ENCODE measurements at regions not wholly inside any gene's neighbourhood (a gene's known extent, or its start where the extent isn't known, plus 50 kb on each side); places are given as distances from the start of the nearest gene placed in this dataset.

DNA sequence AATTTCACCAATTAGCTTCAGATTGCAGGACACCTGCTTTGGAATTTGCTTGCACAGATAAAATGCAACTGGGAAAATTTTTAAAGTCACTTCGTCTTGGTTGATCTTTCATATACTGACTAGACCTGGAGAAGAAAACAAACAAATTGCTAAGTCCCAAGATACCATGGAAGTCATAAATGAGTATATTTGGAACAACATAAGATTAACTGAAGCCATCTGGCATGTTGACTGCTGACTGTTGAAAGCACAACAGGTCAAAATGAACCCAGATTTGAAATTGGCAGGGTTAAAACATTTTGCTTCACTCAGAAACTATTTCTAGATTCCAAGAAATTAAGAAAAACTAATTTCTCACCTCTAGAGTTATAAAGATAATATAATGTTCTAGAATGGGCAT is 470.7 kb downstream of the LPIN1 start:
- TF ChIP-seq, protein P1, sequence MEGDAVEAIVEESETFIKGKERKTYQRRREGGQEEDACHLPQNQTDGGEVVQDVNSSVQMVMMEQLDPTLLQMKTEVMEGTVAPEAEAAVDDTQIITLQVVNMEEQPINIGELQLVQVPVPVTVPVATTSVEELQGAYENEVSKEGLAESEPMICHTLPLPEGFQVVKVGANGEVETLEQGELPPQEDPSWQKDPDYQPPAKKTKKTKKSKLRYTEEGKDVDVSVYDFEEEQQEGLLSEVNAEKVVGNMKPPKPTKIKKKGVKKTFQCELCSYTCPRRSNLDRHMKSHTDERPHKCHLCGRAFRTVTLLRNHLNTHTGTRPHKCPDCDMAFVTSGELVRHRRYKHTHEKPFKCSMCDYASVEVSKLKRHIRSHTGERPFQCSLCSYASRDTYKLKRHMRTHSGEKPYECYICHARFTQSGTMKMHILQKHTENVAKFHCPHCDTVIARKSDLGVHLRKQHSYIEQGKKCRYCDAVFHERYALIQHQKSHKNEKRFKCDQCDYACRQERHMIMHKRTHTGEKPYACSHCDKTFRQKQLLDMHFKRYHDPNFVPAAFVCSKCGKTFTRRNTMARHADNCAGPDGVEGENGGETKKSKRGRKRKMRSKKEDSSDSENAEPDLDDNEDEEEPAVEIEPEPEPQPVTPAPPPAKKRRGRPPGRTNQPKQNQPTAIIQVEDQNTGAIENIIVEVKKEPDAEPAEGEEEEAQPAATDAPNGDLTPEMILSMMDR (IDR thresholded peaks at IDR 0.05; ENCODE audit: low read depth, low read length), result no peak
- no peak overlapping the region for H3K4me3 ChIP-seq (replicated peaks in 1 of 2; ENCODE audit: low read depth in 2 of 2, low read length in 2 of 2)
- no peak for DNase-seq (ENCODE audit: low read depth in 2 of 2)

DNA sequence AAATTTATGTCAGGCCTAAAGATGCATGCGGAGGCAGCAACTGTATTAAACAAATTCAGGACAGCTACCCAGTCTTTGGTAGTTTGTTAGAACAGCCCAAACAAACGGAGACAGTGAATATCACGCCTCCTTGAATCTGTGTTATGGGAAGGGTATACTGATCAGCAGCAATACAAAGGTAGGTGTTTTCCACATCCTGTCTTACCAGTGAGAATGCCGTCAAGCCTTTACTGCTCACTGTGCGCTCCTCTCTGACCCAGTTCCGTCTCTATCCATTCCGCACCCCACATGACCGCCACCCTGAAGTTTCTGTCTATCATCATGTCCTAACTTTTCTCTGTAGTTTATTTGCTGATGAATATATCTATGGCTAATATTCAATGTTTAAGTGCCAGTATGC is 473.3 kb downstream of the LPIN1 start:
- H3K4me3 ChIP-seq (replicated peaks in 1 of 2; ENCODE audit: low read depth in 2 of 2, low read length in 2 of 2), result no peak overlapping the region
- no peak for DNase-seq (ENCODE audit: low read depth in 2 of 2)
- TF ChIP-seq, protein P1 (IDR thresholded peaks at IDR 0.05; ENCODE audit: low read depth, low read length), result no peak

DNA sequence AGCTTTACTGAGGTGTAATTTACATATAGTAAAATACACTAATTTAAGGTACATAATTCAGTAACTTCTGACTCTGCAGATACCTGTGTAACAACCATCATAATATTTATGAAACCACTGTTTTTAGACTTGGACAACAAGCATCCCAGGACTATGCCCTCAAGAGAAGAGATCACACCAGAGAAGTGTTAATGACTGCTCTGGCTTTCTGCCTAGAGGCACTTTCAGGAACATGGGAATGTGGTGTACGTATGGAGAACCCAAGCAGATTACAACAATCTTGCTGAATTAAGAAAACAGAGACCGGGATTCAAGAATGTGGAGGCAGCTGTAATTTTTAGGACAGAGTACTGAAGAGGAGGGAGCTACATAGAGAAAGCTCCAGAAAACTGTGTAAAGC is 475.2 kb downstream of the LPIN1 start:
- DNase-seq (ENCODE audit: low read depth in 2 of 2), result peak in 1 of 2 donors; percentile 32
- H3K4me3 ChIP-seq (replicated peaks in 1 of 2; ENCODE audit: low read depth in 2 of 2, low read length in 2 of 2), result no peak overlapping the region
- TF ChIP-seq, protein P1 (IDR thresholded peaks at IDR 0.05; ENCODE audit: low read depth, low read length), result no peak

DNA sequence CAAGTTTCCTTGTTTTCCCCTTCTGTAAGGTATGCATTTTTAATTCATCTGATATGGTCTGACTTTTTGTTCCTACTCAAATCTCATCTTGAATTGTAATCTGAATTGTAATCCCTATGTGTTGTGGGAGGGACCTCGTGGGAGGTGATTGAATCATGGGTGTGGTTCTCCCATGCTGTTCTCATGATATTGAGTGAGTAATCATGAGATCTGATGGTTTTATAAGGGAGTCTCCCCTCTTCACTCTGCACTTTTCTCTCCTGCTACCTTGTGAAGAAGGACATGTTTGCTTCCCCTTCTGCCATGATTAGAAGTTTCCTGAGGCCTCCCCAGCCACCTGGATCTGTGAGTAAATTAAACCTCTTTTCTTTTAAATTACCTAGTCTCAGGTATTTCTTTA is 476.1 kb downstream of the LPIN1 start:
- DNase-seq (ENCODE audit: low read depth in 2 of 2), result peak in 1 of 2 donors; percentile 31
- TF ChIP-seq, protein P1 (IDR thresholded peaks at IDR 0.05; ENCODE audit: low read depth, low read length), result no peak
- H3K4me3 ChIP-seq (replicated peaks in 1 of 2; ENCODE audit: low read depth in 2 of 2, low read length in 2 of 2), result no peak overlapping the region

DNA sequence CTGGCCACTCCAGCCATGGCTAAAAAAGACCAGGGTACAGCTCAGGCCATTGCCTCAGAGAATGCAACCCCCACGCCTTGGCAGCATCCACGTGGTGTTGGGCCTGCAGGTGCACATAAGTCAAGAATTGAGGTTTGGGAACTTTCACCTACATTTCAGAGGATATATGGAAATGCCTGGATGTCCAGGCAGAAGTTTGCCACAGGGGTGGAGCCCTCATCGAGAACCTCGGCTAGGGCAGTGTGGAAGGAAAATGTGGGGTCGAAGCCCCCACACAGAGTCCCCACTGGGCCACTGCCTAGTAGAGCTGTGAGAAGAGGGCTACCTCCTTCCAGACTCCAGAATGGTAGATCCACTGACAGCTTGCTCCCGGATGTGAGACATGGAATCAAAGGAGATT is 477.3 kb downstream of the LPIN1 start:
- TF ChIP-seq, protein P1 (IDR thresholded peaks at IDR 0.05; ENCODE audit: low read depth, low read length), result no peak
- DNase-seq (ENCODE audit: low read depth in 2 of 2), result no peak
- no peak overlapping the region for H3K4me3 ChIP-seq (replicated peaks in 1 of 2; ENCODE audit: low read depth in 2 of 2, low read length in 2 of 2)

DNA sequence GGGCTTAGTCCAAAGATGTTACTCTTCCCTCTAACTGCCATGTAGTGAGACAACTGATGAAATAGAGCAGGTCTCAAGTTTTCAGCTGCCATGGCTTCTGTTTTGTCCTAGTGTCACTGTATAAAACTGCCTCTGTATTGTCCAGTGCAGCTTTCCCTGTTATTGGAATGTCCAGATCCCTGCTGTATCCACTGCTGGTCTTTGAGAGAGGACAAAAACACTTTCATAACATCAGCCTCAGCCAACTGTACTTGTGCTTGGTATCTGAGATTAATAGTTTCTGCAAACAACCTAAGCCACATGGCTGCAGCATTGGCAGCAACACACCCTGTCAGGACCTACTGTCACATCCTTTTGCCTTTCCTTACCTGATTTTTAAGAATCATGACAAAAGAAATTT is 480.2 kb downstream of the LPIN1 start:
- H3K4me3 ChIP-seq (replicated peaks in 1 of 2; ENCODE audit: low read depth in 2 of 2, low read length in 2 of 2), result no peak overlapping the region
- no peak for DNase-seq (ENCODE audit: low read depth in 2 of 2)
- TF ChIP-seq, protein P1 (IDR thresholded peaks at IDR 0.05; ENCODE audit: low read depth, low read length), result no peak

DNA sequence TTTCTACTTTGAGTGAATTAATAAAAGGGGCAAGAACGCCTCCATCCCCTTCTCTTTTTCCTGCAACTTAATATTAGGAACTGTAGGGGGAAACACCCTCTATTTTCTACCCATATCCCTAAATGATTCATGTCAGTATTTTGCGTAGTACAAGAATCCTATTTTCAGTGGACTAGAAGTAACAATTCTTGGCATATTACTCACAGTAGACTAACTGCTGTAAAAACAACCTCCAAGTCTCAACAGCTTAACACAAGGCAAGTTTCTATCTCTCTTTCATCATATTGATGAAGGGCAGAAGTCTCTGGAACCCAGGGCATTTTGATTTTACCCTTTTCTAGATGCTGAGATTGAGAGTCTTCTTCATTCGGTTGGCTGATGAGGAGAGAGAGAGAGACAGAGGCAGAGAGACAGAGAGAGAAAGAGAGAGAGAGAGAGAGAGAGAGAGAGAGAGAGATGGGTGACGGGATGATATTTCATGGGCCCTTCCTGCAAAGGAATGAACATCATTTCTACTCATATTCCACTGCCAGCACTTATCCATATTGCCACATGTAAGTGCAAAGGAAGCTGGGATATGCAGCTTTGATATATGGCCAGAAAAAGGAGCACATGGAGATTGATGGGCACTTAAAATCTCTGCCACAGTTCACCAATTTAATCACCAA is 481.6 kb downstream of the LPIN1 start:
- peak; percentile 32 to 88 for DNase-seq (ENCODE audit: low read depth in 2 of 2)
- TF ChIP-seq, protein P1 (IDR thresholded peaks at IDR 0.05; ENCODE audit: low read depth, low read length), result peak; percentile 6
- no peak overlapping the region for H3K4me3 ChIP-seq (replicated peaks in 1 of 2; ENCODE audit: low read depth in 2 of 2, low read length in 2 of 2)

Measured in cardiac fibroblast (primary cell).